Endodermal cell (in vitro differentiated cells): ENCODE measurements at regions not wholly inside any gene's neighbourhood (a gene's known extent, or its start where the extent isn't known, plus 50 kb on each side); places are given as distances from the start of the nearest gene placed in this dataset.
A peak's percentile ranks its signal among the peaks of the same experiment; 100 is the strongest.

Experiments used
- DNase-seq: peaks from one replicate; pipeline ENCODE4 v3.0.0-alpha.2; 2017
- H3K27ac ChIP-seq: 2 replicates; pipeline ENCODE4 v1.5.1; 2013; ENCODE audit warnings: mild to moderate bottlenecking, low read depth, low read length, moderate library complexity
- H3K27me3 ChIP-seq: 2 replicates; pipeline ENCODE4 v1.6.1; 2013; ENCODE audit warnings: mild to moderate bottlenecking, low read length, moderate library complexity; ENCODE audit not compliant: insufficient read depth, control insufficient read depth, poor library complexity, severe bottlenecking
- H3K36me3 ChIP-seq: 2 replicates; pipeline ENCODE4 v1.7.0; 2013; ENCODE audit warnings: mild to moderate bottlenecking, low read length, moderate library complexity; ENCODE audit not compliant: control insufficient read depth, insufficient read depth
- H3K4me1 ChIP-seq: one replicate; pipeline ENCODE4 v1.7.0; 2013; ENCODE audit warnings: low read length; ENCODE audit not compliant: control insufficient read depth, insufficient read depth
- H3K4me3 ChIP-seq: 2 replicates; pipeline ENCODE4 v1.5.1; 2013; ENCODE audit warnings: mild to moderate bottlenecking, low read length, moderate library complexity
- H3K9ac ChIP-seq: 2 replicates; pipeline ENCODE4 v1.6.1; 2013; ENCODE audit warnings: mild to moderate bottlenecking, low read length, moderate library complexity; ENCODE audit not compliant: poor library complexity, severe bottlenecking; ENCODE audit errors: extremely low read depth
- H3K9me3 ChIP-seq: 2 replicates; pipeline ENCODE4 v1.6.1; 2013; ENCODE audit warnings: mild to moderate bottlenecking, low read length, moderate library complexity; ENCODE audit not compliant: control insufficient read depth
- H3K27ac Mint-ChIP-seq: 2 replicates; pipeline ENCODE4 v1.8.0; 2020; ENCODE audit warnings: mixed read lengths
- H3K27me3 Mint-ChIP-seq: 2 replicates; pipeline ENCODE4 v1.8.0; 2021; ENCODE audit warnings: mild to moderate bottlenecking, mixed read lengths; ENCODE audit not compliant: insufficient read depth
- H3K36me3 Mint-ChIP-seq: 2 replicates; pipeline ENCODE4 v1.8.0; 2020; ENCODE audit warnings: low read depth, mixed read lengths
- H3K4me1 Mint-ChIP-seq: 2 replicates; pipeline ENCODE4 v1.8.0; 2020; ENCODE audit warnings: mixed read lengths
- H3K4me3 Mint-ChIP-seq: 2 replicates; pipeline ENCODE4 v1.8.0; 2020; ENCODE audit warnings: mild to moderate bottlenecking, moderate library complexity, mixed read lengths
- H3K9me3 Mint-ChIP-seq: 2 replicates; pipeline ENCODE4 v1.8.0; 2020; ENCODE audit warnings: mild to moderate bottlenecking, mixed read lengths
- CTCF ChIP-seq: fragments of 200-600 bp; sonication (generic); conservative IDR thresholded peaks from 2 replicates; pipeline ENCODE4 v1.5.0; 2021; ENCODE audit warnings: antibody characterized with exemption, mild to moderate bottlenecking
- WGBS, 2 experiments: methylation state at CpG; one replicate each; pipeline versions ENCODE4 v1.1.5 to v1.1.7; 2013; ENCODE audit warnings: missing lambda C conversion rate in 2 of 2, mixed read lengths in 1 of 2; ENCODE audit not compliant: insufficient coverage in 1 of 2, insufficient read length in 1 of 2; 5-methylcytosine and 5-hydroxymethylcytosine counted together

GRCh38 chr9:108088916-108089315, 599.3 kb upstream of the KLF4 start:
- Histone ChIP-seq H3K27me3 (peaks cover 28% of the 10 kb centered on the region), H3K9ac (no peak overlapping the region), H3K4me1 (no peaks in the 10 kb centered on the region), H3K4me3 (no peak overlapping the region), H3K36me3 (no peaks in the 10 kb centered on the region), H3K27ac (no peak overlapping the region), H3K9me3 (peaks cover 13% of the 10 kb centered on the region)
- H3K27me3 Mint-ChIP-seq = peaks cover 24% of the 10 kb centered on the region
- H3K4me1 Mint-ChIP-seq = no peaks in the 10 kb centered on the region
- no peak overlapping the region for H3K4me3 Mint-ChIP-seq
- H3K9me3 Mint-ChIP-seq = peaks cover 7% of the 10 kb centered on the region
- H3K27ac Mint-ChIP-seq = no peak overlapping the region
- 91 to 100% methylated on average over 1 to 3 of the region's 3 CpGs for WGBS, 2 experiments
- no peak for DNase-seq
- no peaks in the 10 kb centered on the region for H3K36me3 Mint-ChIP-seq
- TF ChIP-seq CTCF = peak; percentile 57

GRCh38 chr9:108087781-108088180, 598.2 kb upstream of the KLF4 start:
- H3K4me1 Mint-ChIP-seq = peaks cover under 1% of the 10 kb centered on the region
- TF ChIP-seq CTCF = no peak
- H3K36me3 Mint-ChIP-seq = no peaks in the 10 kb centered on the region
- H3K9ac ChIP-seq = no peak overlapping the region
- no peak overlapping the region for H3K27ac ChIP-seq
- H3K27ac Mint-ChIP-seq = no peak overlapping the region
- H3K36me3 ChIP-seq = no peaks in the 10 kb centered on the region
- DNase-seq = no peak
- H3K9me3 Mint-ChIP-seq = peaks cover 3% of the 10 kb centered on the region
- no peaks in the 10 kb centered on the region for H3K4me1 ChIP-seq
- H3K4me3 ChIP-seq = no peak overlapping the region
- H3K27me3 Mint-ChIP-seq = peaks cover 33% of the 10 kb centered on the region
- peaks cover 6% of the 10 kb centered on the region for H3K9me3 ChIP-seq
- WGBS, 2 experiments = 94 to 100% methylated on average over 3 to 5 of the region's 5 CpGs
- peaks cover 39% of the 10 kb centered on the region for H3K27me3 ChIP-seq
- H3K4me3 Mint-ChIP-seq = no peak overlapping the region

GRCh38 chr9:108086624-108087023, 597.1 kb upstream of the KLF4 start:
- H3K4me3 ChIP-seq = no peak overlapping the region
- 31 to 62% methylated on average over 2 to 4 of the region's 4 CpGs for whole genome bisulfite sequencing, 2 experiments
- H3K4me1 Mint-ChIP-seq = peaks cover 3% of the 10 kb centered on the region
- H3K9ac ChIP-seq = no peak overlapping the region
- H3K27ac Mint-ChIP-seq = no peak overlapping the region
- H3K4me3 Mint-ChIP-seq = no peak overlapping the region
- no peak for TF ChIP-seq CTCF
- H3K27me3 ChIP-seq = peaks cover 51% of the 10 kb centered on the region
- no peaks in the 10 kb centered on the region for H3K36me3 ChIP-seq
- H3K27ac ChIP-seq = no peak overlapping the region
- no peak for DNase-seq
- H3K9me3 Mint-ChIP-seq = no peaks in the 10 kb centered on the region
- no peaks in the 10 kb centered on the region for H3K36me3 Mint-ChIP-seq
- H3K4me1 ChIP-seq = no peaks in the 10 kb centered on the region
- H3K9me3 ChIP-seq = no peaks in the 10 kb centered on the region
- H3K27me3 Mint-ChIP-seq = peaks cover 41% of the 10 kb centered on the region
